ENCODE measurements at regions not wholly inside any gene's neighbourhood (a gene's known extent, or its start where the extent isn't known, plus 50 kb on each side); places are given as distances from the start of the nearest gene placed in this dataset.

DNA sequence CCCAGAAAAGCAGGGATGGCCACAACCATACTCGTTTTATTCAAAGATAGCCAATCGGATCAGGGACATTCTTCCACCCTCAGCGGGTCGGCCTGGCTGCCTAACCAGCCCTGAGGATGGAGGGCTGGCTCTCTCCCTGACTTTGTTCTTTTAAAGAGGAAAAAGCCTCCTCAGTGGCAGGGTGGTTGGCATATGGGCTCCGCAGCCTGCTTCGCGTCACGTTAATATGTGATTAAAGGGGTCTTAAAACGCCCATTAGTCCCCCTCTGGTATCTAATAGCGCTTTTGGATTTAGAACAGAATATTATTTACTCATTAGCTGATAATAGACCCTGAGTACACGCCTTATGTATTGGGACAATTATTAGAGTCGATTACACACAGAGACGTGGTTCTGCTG is 199.4 kb downstream of the PHETA1 start:
- DNase-seq = no peak
- Histone ChIP-seq H3K36me3 (ENCODE audit: control insufficient read depth, insufficient read depth, low read length) (no peaks in the 10 kb centered on the region), H3K27ac (ENCODE audit: low read length) (no peak overlapping the region), H3K27me3 (ENCODE audit: control insufficient read depth, insufficient read depth, low read length) (peaks cover 9% of the 10 kb centered on the region), H3K9me3 (ENCODE audit: control insufficient read depth, low read depth, low read length) (no peaks in the 10 kb centered on the region), H3K4me1 (ENCODE audit: control insufficient read depth, insufficient read depth, low read length) (no peaks in the 10 kb centered on the region), H3K4me3 (ENCODE audit: low read length) (no peak overlapping the region)
- WGBS (ENCODE audit: insufficient coverage, low lambda C conversion rate) = no CpG with 5 or more reads among the region's 13 CpGs

DNA sequence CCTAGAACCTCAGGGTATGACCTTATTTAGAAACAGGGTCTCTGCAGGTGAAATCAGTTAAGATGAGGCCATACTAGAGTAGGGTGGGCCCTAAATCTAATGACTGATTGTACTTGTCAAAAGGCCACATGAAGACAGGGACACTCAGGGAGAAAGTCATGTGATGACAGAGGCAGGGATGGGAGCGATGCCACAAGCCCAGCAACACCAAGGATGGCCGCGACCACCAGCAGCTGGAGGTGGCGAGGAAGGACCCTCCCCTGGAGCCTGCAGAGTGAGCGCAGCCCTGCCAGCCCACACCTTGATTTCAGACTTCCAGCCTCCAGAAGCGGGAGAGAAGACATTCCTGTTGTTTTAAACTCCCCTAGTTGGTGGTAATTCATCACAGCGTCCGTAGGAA is 199.9 kb downstream of the PHETA1 start:
- DNase-seq = no peak
- Histone ChIP-seq H3K27ac (ENCODE audit: low read length) (no peak overlapping the region), H3K9me3 (ENCODE audit: control insufficient read depth, low read depth, low read length) (no peaks in the 10 kb centered on the region), H3K4me3 (ENCODE audit: low read length) (no peak overlapping the region), H3K27me3 (ENCODE audit: control insufficient read depth, insufficient read depth, low read length) (peaks cover 7% of the 10 kb centered on the region), H3K36me3 (ENCODE audit: control insufficient read depth, insufficient read depth, low read length) (no peaks in the 10 kb centered on the region), H3K4me1 (ENCODE audit: control insufficient read depth, insufficient read depth, low read length) (no peaks in the 10 kb centered on the region)
- no CpG with 5 or more reads among the region's 8 CpGs for WGBS (ENCODE audit: insufficient coverage, low lambda C conversion rate)

- no CpG with 5 or more reads among the region's 16 CpGs for WGBS (ENCODE audit: insufficient coverage, low lambda C conversion rate)
- H3K27me3 ChIP-seq (ENCODE audit: control insufficient read depth, insufficient read depth, low read length) = peaks cover 7% of the 10 kb centered on the region
- DNase-seq = no peak
- H3K9me3 ChIP-seq (ENCODE audit: control insufficient read depth, low read depth, low read length) = no peaks in the 10 kb centered on the region
- H3K4me1 ChIP-seq (ENCODE audit: control insufficient read depth, insufficient read depth, low read length) = no peaks in the 10 kb centered on the region
- no peaks in the 10 kb centered on the region for H3K36me3 ChIP-seq (ENCODE audit: control insufficient read depth, insufficient read depth, low read length)
- H3K27ac ChIP-seq (ENCODE audit: low read length) = no peak overlapping the region
- no peak overlapping the region for H3K4me3 ChIP-seq (ENCODE audit: low read length)
Measured at GRCh38 chr12:111168009-111168900, 200.6 kb downstream of the PHETA1 start.

DNA sequence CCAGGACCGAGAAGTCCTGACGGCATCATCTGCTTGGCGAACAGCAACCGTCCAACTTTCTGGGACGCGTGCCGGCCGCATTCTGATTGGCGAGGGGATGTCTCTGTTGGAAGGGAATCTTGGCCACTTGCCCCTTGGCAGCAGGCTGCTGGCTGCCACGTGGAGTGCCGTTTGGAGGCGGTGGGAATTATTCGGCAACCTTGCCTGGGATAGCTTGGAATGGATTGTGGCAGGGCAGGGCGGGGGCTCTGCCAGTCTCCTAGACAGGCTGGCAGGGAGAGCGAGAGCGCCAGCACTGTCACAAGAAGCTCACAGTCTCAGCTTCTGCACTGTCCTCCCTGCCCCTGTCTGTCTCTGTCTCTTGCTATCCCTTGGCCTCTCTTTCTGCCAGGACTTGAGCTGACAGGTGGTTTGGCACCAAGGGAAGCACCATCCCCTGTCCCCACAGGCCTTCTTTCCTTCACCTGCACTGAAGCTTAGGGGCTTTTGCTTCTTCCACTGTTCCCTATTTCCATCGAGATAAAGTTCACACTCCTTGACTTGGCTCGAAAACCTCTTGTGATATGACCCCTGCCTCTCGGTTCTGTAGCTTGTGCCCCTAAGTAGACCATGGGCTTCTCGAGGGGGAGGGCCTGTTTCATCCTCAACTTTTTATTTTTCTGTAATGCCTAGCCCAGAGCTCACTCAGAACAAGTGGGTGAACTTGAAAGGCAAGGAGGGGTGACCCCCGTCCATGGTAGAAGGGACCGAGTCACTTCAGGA is 201.9 kb downstream of the PHETA1 start:
- no peak overlapping the region for H3K4me3 ChIP-seq (ENCODE audit: low read length)
- no peak overlapping the region for H3K27ac ChIP-seq (ENCODE audit: low read length)
- H3K27me3 ChIP-seq (ENCODE audit: control insufficient read depth, insufficient read depth, low read length) = peaks cover 7% of the 10 kb centered on the region
- H3K36me3 ChIP-seq (ENCODE audit: control insufficient read depth, insufficient read depth, low read length) = no peaks in the 10 kb centered on the region
- H3K9me3 ChIP-seq (ENCODE audit: control insufficient read depth, low read depth, low read length) = no peaks in the 10 kb centered on the region
- WGBS (ENCODE audit: insufficient coverage, low lambda C conversion rate) = 82% methylated on average over 2 of the region's 22 CpGs
- no peaks in the 10 kb centered on the region for H3K4me1 ChIP-seq (ENCODE audit: control insufficient read depth, insufficient read depth, low read length)
- DNase-seq = no peak

DNA sequence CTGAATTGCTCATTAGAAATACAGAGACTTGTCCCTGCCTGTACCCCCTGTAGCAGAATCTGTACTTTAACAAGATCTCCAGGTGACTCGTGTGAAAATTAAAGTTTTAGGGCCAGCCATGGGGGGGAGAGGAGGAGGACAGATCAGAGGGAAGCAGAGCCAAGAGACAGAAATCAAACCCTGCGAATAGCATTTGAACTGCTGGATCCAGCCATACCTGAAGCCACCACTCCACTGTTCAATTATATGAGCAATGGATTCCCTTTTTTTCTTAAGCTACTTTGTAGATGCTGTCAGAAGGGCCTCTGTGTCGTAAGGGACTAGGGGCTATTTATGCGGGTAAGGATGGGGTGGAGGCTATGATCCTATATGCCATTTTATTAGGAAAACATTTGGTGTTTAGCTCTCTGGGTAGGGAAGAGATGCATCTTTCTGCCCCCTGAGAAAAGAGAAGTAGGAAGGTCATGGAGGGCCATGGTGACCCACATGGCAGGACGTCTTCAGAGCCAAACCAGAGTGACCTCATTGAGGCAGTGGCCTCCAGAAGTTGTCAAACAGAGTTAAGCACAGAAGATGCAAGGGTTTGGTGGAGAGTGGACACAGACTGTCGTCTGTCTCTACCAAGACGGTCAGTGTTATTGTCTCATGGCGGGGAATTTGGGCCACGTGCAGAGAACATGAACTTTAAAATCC is 203.9 kb downstream of the PHETA1 start:
- H3K27me3 ChIP-seq (ENCODE audit: control insufficient read depth, insufficient read depth, low read length) = peaks cover 7% of the 10 kb centered on the region
- no peak overlapping the region for H3K4me3 ChIP-seq (ENCODE audit: low read length)
- no peak for DNase-seq
- no peaks in the 10 kb centered on the region for H3K4me1 ChIP-seq (ENCODE audit: control insufficient read depth, insufficient read depth, low read length)
- WGBS (ENCODE audit: insufficient coverage, low lambda C conversion rate) = no CpG with 5 or more reads among the region's 9 CpGs
- H3K36me3 ChIP-seq (ENCODE audit: control insufficient read depth, insufficient read depth, low read length) = no peaks in the 10 kb centered on the region
- H3K27ac ChIP-seq (ENCODE audit: low read length) = no peak overlapping the region
- no peaks in the 10 kb centered on the region for H3K9me3 ChIP-seq (ENCODE audit: control insufficient read depth, low read depth, low read length)

GRCh38 chr12:111163422-111163821 is 205.5 kb downstream of the PHETA1 start:
- no peak for DNase-seq
- Histone ChIP-seq H3K9me3 (ENCODE audit: control insufficient read depth, low read depth, low read length) (no peaks in the 10 kb centered on the region), H3K27me3 (ENCODE audit: control insufficient read depth, insufficient read depth, low read length) (peaks cover 7% of the 10 kb centered on the region), H3K4me3 (ENCODE audit: low read length) (no peak overlapping the region), H3K27ac (ENCODE audit: low read length) (no peak overlapping the region), H3K4me1 (ENCODE audit: control insufficient read depth, insufficient read depth, low read length) (no peaks in the 10 kb centered on the region), H3K36me3 (ENCODE audit: control insufficient read depth, insufficient read depth, low read length) (no peaks in the 10 kb centered on the region)
- no CpG with 5 or more reads among the region's 4 CpGs for WGBS (ENCODE audit: insufficient coverage, low lambda C conversion rate)

DNA sequence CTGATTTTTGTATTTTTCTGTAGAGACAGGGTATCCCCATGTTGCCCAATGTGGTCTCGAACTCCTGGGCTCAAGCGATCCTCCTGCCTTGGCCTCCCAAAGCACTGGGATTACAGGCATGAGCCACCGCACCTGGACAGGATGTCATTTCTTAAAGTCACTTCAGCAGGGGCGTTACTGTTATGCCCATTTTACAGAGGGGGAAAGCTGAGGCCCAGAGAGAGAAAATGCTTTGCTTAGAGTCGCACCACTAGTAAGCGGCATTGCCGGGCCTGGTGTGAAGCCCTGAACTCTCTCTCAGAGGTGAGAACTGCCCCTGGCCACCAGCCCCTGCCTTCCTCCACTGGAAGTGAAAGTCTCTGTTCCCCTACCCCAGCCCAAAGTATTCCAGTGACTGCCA is 207.0 kb downstream of the PHETA1 start:
- Histone ChIP-seq H3K36me3 (ENCODE audit: control insufficient read depth, insufficient read depth, low read length) (no peaks in the 10 kb centered on the region), H3K27ac (ENCODE audit: low read length) (no peak overlapping the region), H3K9me3 (ENCODE audit: control insufficient read depth, low read depth, low read length) (no peaks in the 10 kb centered on the region), H3K27me3 (ENCODE audit: control insufficient read depth, insufficient read depth, low read length) (peaks cover 4% of the 10 kb centered on the region), H3K4me1 (ENCODE audit: control insufficient read depth, insufficient read depth, low read length) (no peaks in the 10 kb centered on the region), H3K4me3 (ENCODE audit: low read length) (no peak overlapping the region)
- DNase-seq = no peak
- WGBS (ENCODE audit: insufficient coverage, low lambda C conversion rate) = no CpG with 5 or more reads among the region's 7 CpGs

GRCh38 chr12:111160350-111161241 is 208.3 kb downstream of the PHETA1 start:
- Histone ChIP-seq H3K9me3 (ENCODE audit: control insufficient read depth, low read depth, low read length) (no peaks in the 10 kb centered on the region), H3K36me3 (ENCODE audit: control insufficient read depth, insufficient read depth, low read length) (no peaks in the 10 kb centered on the region), H3K27me3 (ENCODE audit: control insufficient read depth, insufficient read depth, low read length) (no peaks in the 10 kb centered on the region), H3K4me1 (ENCODE audit: control insufficient read depth, insufficient read depth, low read length) (no peaks in the 10 kb centered on the region), H3K27ac (ENCODE audit: low read length) (no peak overlapping the region), H3K4me3 (ENCODE audit: low read length) (no peak overlapping the region)
- no CpG with 5 or more reads among the region's 25 CpGs for WGBS (ENCODE audit: insufficient coverage, low lambda C conversion rate)
- DNase-seq = no peak

GRCh38 chr12:111158992-111159391 is 209.9 kb downstream of the PHETA1 start:
- no peak for DNase-seq
- Histone ChIP-seq H3K4me3 (ENCODE audit: low read length) (no peak overlapping the region), H3K36me3 (ENCODE audit: control insufficient read depth, insufficient read depth, low read length) (no peaks in the 10 kb centered on the region), H3K27me3 (ENCODE audit: control insufficient read depth, insufficient read depth, low read length) (no peaks in the 10 kb centered on the region), H3K27ac (ENCODE audit: low read length) (no peak overlapping the region), H3K9me3 (ENCODE audit: control insufficient read depth, low read depth, low read length) (no peaks in the 10 kb centered on the region), H3K4me1 (ENCODE audit: control insufficient read depth, insufficient read depth, low read length) (no peaks in the 10 kb centered on the region)
- 90% methylated on average over 2 of the region's 8 CpGs for WGBS (ENCODE audit: insufficient coverage, low lambda C conversion rate)

Data from large intestine (tissue), 3 donors.